GM19372 (cell line): ENCODE measurements at regions not wholly inside any gene's neighbourhood (a gene's known extent, or its start where the extent isn't known, plus 50 kb on each side); places are given as distances from the start of the nearest gene placed in this dataset.

Source experiments
- ATAC-seq: cut with Tn5 transposase; IDR thresholded peaks from one replicate; pipeline ENCODE4 v1.9.1; 2021; ENCODE audit warnings: mild to moderate bottlenecking, low read depth, moderate library complexity; ENCODE audit not compliant: unreplicated experiment

- peak; percentile 29 for ATAC-seq
These were observed 58.1 kb upstream of the MEF2A start for GRCh38 chr15:99507504-99508310.

GRCh38 chr15:99508311-99508645, 57.5 kb upstream of the MEF2A start:
- no peak for ATAC-seq

GRCh38 chr15:99508852-99509251, 56.9 kb upstream of the MEF2A start:
- no peak for ATAC-seq

- no peak for ATAC-seq
These were observed 55.9 kb upstream of the MEF2A start for GRCh38 chr15:99509686-99510461.

GRCh38 chr15:99511531-99511865, 54.3 kb upstream of the MEF2A start:
- no peak for ATAC-seq

- peak; percentile 59 for ATAC-seq
These were observed 53.7 kb upstream of the MEF2A start for GRCh38 chr15:99511866-99512661.

- ATAC-seq, result no peak
These were observed 51.5 kb upstream of the MEF2A start for GRCh38 chr15:99514306-99514705.
